ENCODE measurements at regions not wholly inside any gene's neighbourhood (a gene's known extent, or its start where the extent isn't known, plus 50 kb on each side); places are given as distances from the start of the nearest gene placed in this dataset.
A peak's percentile ranks its signal among the peaks of the same experiment; 100 is the strongest.

- TF ChIP-seq CTCF (conservative IDR thresholded peaks at IDR 0.05; ENCODE audit: low read depth, low read length) = no peak
- H3K4me3 ChIP-seq (ENCODE audit: low read depth, low read length) = no peak overlapping the region
- no peak for DNase-seq (ENCODE audit: low read depth)
Measured at GRCh38 chr5:123876276-123876790, 364.4 kb downstream of the CSNK1G3 start.

GRCh38 chr5:123875561-123876275 is 363.7 kb downstream of the CSNK1G3 start:
- no peak overlapping the region for H3K4me3 ChIP-seq (ENCODE audit: low read depth, low read length)
- DNase-seq (ENCODE audit: low read depth) = no peak
- no peak for TF ChIP-seq CTCF (conservative IDR thresholded peaks at IDR 0.05; ENCODE audit: low read depth, low read length)

GRCh38 chr5:123874600-123875201 is 362.7 kb downstream of the CSNK1G3 start:
- no peak overlapping the region for H3K4me3 ChIP-seq (ENCODE audit: low read depth, low read length)
- DNase-seq (ENCODE audit: low read depth) = peak; percentile 87
- no peak for TF ChIP-seq CTCF (conservative IDR thresholded peaks at IDR 0.05; ENCODE audit: low read depth, low read length)

- no peak for TF ChIP-seq CTCF (conservative IDR thresholded peaks at IDR 0.05; ENCODE audit: low read depth, low read length)
- no peak for DNase-seq (ENCODE audit: low read depth)
Measured at GRCh38 chr5:123873846-123874245, 361.9 kb downstream of the CSNK1G3 start.

GRCh38 chr5:123871373-123871772 is 359.4 kb downstream of the CSNK1G3 start:
- no peak for TF ChIP-seq CTCF (conservative IDR thresholded peaks at IDR 0.05; ENCODE audit: low read depth, low read length)
- DNase-seq (ENCODE audit: low read depth) = no peak
- no peak overlapping the region for H3K4me3 ChIP-seq (ENCODE audit: low read depth, low read length)

More at GRCh38 chr5:123873846-123874245, 361.9 kb downstream of the CSNK1G3 start:
- H3K4me3 ChIP-seq (ENCODE audit: low read depth, low read length) = no peak overlapping the region

- no peak for DNase-seq (ENCODE audit: low read depth)
- no peak overlapping the region for H3K4me3 ChIP-seq (ENCODE audit: low read depth, low read length)
- TF ChIP-seq CTCF (conservative IDR thresholded peaks at IDR 0.05; ENCODE audit: low read depth, low read length) = no peak
Measured at GRCh38 chr5:123868881-123869280, 356.9 kb downstream of the CSNK1G3 start.

All from choroid plexus epithelial cell (primary cell).